ENCODE measurements at regions not wholly inside any gene's neighbourhood (a gene's known extent, or its start where the extent isn't known, plus 50 kb on each side); places are given as distances from the start of the nearest gene placed in this dataset.

- H3K9me2 ChIP-seq (replicated peaks; ENCODE audit: insufficient read depth, low read length), result no peaks in the 10 kb centered on the region
- H3K79me2 ChIP-seq (ENCODE audit: insufficient read depth, low read length), result no peaks in the 10 kb centered on the region
Observed at GRCh38 chr9:80009204-80009603, 437.4 kb downstream of the TLE4 start.

DNA sequence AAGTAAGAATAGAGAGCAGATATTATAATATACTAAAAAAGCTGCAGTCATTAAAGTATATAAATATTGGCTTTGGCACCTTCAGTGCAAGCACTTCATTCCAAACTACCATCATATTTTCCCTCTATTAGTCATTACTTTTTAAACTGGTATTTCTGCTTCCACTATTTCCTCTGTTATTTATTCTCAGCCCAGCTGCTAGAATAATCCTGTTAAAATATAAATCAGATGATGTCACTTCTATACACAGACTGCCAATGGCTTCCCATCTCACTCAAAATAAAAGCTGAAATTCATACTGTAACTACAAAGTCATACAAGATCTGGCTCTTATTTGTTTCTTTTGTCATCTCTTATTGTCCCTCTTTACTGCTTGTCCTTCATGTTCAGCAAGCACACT lies 432.9 kb downstream of the TLE4 start:
- H3K9me2 ChIP-seq (replicated peaks; ENCODE audit: insufficient read depth, low read length), result no peaks in the 10 kb centered on the region
- H3K79me2 ChIP-seq (ENCODE audit: insufficient read depth, low read length), result no peaks in the 10 kb centered on the region
- H3K4me2 ChIP-seq (ENCODE audit: low read depth, low read length, poor library complexity, severe bottlenecking), result no peak overlapping the region
- no peaks in the 10 kb centered on the region for H4K20me1 ChIP-seq (ENCODE audit: low read depth, low read length)
- no peaks in the 10 kb centered on the region for H3K9me3 ChIP-seq (ENCODE audit: insufficient read depth, low read length)
- H3K27me3 ChIP-seq (ENCODE audit: low read length), result no peaks in the 10 kb centered on the region
- no peak overlapping the region for H2AFZ ChIP-seq (ENCODE audit: low read depth, low read length, severe bottlenecking)
- no peak overlapping the region for H3K4me3 ChIP-seq (ENCODE audit: insufficient read depth, low read length, poor library complexity, severe bottlenecking)
- H3K36me3 ChIP-seq (ENCODE audit: low read length), result no peaks in the 10 kb centered on the region
- H3K27ac ChIP-seq (ENCODE audit: low read depth, low read length), result no peak overlapping the region
- TF ChIP-seq EZH2phosphoT487 (conservative IDR thresholded peaks at IDR 0.05; ENCODE audit: low read length) (no peak), CTCF (IDR thresholded peaks at IDR 0.05; ENCODE audit: insufficient read depth, low read length, poor library complexity, severe bottlenecking) (no peak)
- no peak overlapping the region for H3K9ac ChIP-seq (ENCODE audit: low read length)
- no peaks in the 10 kb centered on the region for H3F3A ChIP-seq (ENCODE audit: insufficient read depth)

More at GRCh38 chr9:80009204-80009603, 437.4 kb downstream of the TLE4 start:
- Histone ChIP-seq H3K27ac (ENCODE audit: low read depth, low read length) (no peak overlapping the region), H3F3A (ENCODE audit: insufficient read depth) (no peaks in the 10 kb centered on the region), H2AFZ (ENCODE audit: low read depth, low read length, severe bottlenecking) (no peak overlapping the region), H3K4me3 (ENCODE audit: insufficient read depth, low read length, poor library complexity, severe bottlenecking) (no peak overlapping the region), H3K9ac (ENCODE audit: low read length) (no peak overlapping the region), H3K27me3 (ENCODE audit: low read length) (no peaks in the 10 kb centered on the region), H4K20me1 (ENCODE audit: low read depth, low read length) (no peaks in the 10 kb centered on the region), H3K4me2 (ENCODE audit: low read depth, low read length, poor library complexity, severe bottlenecking) (no peak overlapping the region), H3K36me3 (ENCODE audit: low read length) (no peaks in the 10 kb centered on the region), H3K9me3 (ENCODE audit: insufficient read depth, low read length) (no peaks in the 10 kb centered on the region)
- no peak for TF ChIP-seq CTCF (IDR thresholded peaks at IDR 0.05; ENCODE audit: insufficient read depth, low read length, poor library complexity, severe bottlenecking)
- no peak for TF ChIP-seq EZH2phosphoT487 (conservative IDR thresholded peaks at IDR 0.05; ENCODE audit: low read length)

GRCh38 chr9:79990536-79990935 lies 418.8 kb downstream of the TLE4 start:
- no peak overlapping the region for H2AFZ ChIP-seq (ENCODE audit: low read depth, low read length, severe bottlenecking)
- no peak overlapping the region for H3K27ac ChIP-seq (ENCODE audit: low read depth, low read length)
- no peak for TF ChIP-seq CTCF (IDR thresholded peaks at IDR 0.05; ENCODE audit: insufficient read depth, low read length, poor library complexity, severe bottlenecking)
- TF ChIP-seq EZH2phosphoT487 (conservative IDR thresholded peaks at IDR 0.05; ENCODE audit: low read length), result no peak

More at GRCh38 chr9:79990536-79990935, 418.8 kb downstream of the TLE4 start:
- Histone ChIP-seq H3K27me3 (ENCODE audit: low read length) (no peaks in the 10 kb centered on the region), H3F3A (ENCODE audit: insufficient read depth) (no peaks in the 10 kb centered on the region), H3K36me3 (ENCODE audit: low read length) (no peaks in the 10 kb centered on the region), H3K4me2 (ENCODE audit: low read depth, low read length, poor library complexity, severe bottlenecking) (no peak overlapping the region), H3K9me3 (ENCODE audit: insufficient read depth, low read length) (no peaks in the 10 kb centered on the region), H3K79me2 (ENCODE audit: insufficient read depth, low read length) (no peaks in the 10 kb centered on the region), H3K9ac (ENCODE audit: low read length) (no peak overlapping the region), H3K9me2 (replicated peaks; ENCODE audit: insufficient read depth, low read length) (no peaks in the 10 kb centered on the region), H3K4me3 (ENCODE audit: insufficient read depth, low read length, poor library complexity, severe bottlenecking) (no peak overlapping the region), H4K20me1 (ENCODE audit: low read depth, low read length) (no peaks in the 10 kb centered on the region)
